Mesenchymal stem cell (in vitro differentiated cells and primary cell): ENCODE measurements at regions not wholly inside any gene's neighbourhood (a gene's known extent, or its start where the extent isn't known, plus 50 kb on each side); places are given as distances from the start of the nearest gene placed in this dataset.

Experiments
- DNase-seq: peaks from one replicate; pipeline ENCODE4 v3.0.0-alpha.2; 2013
- H2AFZ ChIP-seq: one replicate; pipeline ENCODE4 v1.6.1; 2013; ENCODE audit warnings: low read depth, mild to moderate bottlenecking, control low read depth, inconsistent platforms, low read length, moderate library complexity
- H2AK5ac ChIP-seq: 2 replicates; pipeline ENCODE4 v1.6.1; 2013; ENCODE audit warnings: low read length, moderate library complexity, mild to moderate bottlenecking, inconsistent platforms; ENCODE audit not compliant: severe bottlenecking
- H2BK120ac ChIP-seq: one replicate; pipeline ENCODE4 v1.6.1; 2013; ENCODE audit warnings: low read depth, mild to moderate bottlenecking, inconsistent platforms, low read length, moderate library complexity
- H2BK12ac ChIP-seq, 2 experiments: one replicate each; pipeline ENCODE4 v1.6.1; 2013; ENCODE audit warnings: inconsistent platforms in 2 of 2, low read length in 2 of 2, mild to moderate bottlenecking in 2 of 2, moderate library complexity in 2 of 2, control low read depth in 1 of 2
- H2BK15ac ChIP-seq: one replicate; pipeline ENCODE4 v1.6.1; 2013; ENCODE audit warnings: mild to moderate bottlenecking, low read depth, inconsistent platforms; ENCODE audit not compliant: poor library complexity, severe bottlenecking
- H2BK5ac ChIP-seq: 2 replicates; pipeline ENCODE4 v1.6.1; 2013; ENCODE audit warnings: low read depth, mild to moderate bottlenecking, low read length, control low read depth, inconsistent platforms; ENCODE audit not compliant: poor library complexity, severe bottlenecking
- H3K14ac ChIP-seq, 2 experiments: one replicate each; pipeline ENCODE4 v1.6.1; 2013; ENCODE audit warnings: inconsistent platforms in 2 of 2, low read length in 2 of 2, control low read depth in 1 of 2, mild to moderate bottlenecking in 1 of 2, moderate library complexity in 1 of 2
- H3K18ac ChIP-seq, 2 experiments: one replicate each; pipeline ENCODE4 v1.6.1; 2013; ENCODE audit warnings: inconsistent platforms in 2 of 2, low read length in 2 of 2, control low read depth in 1 of 2, low read depth in 1 of 2, mild to moderate bottlenecking in 1 of 2
- H3K23ac ChIP-seq, 2 experiments: one replicate each; pipeline ENCODE4 v1.6.1; 2013; ENCODE audit warnings: inconsistent platforms in 2 of 2, low read length in 2 of 2, mild to moderate bottlenecking in 2 of 2, moderate library complexity in 2 of 2, control low read depth in 1 of 2
- H3K27ac ChIP-seq: 2 replicates; pipeline ENCODE4 v1.5.1; 2013; ENCODE audit warnings: mild to moderate bottlenecking, moderate library complexity, low read length, control low read depth, inconsistent platforms; ENCODE audit not compliant: poor library complexity, severe bottlenecking
- H3K27me3 ChIP-seq, 2 experiments: 2 replicates each; pipeline versions ENCODE4 v1.6.1 to v1.7.0; 2013; ENCODE audit warnings: low read length in 2 of 2, mild to moderate bottlenecking in 2 of 2, moderate library complexity in 2 of 2, control low read depth in 1 of 2, inconsistent platforms in 1 of 2; ENCODE audit not compliant: control insufficient read depth in 1 of 2, insufficient read depth in 1 of 2
- H3K36me3 ChIP-seq, 2 experiments: 2 replicates each; pipeline versions ENCODE4 v1.6.1 to v1.7.0; 2013; ENCODE audit warnings: low read length in 2 of 2, control low read depth in 1 of 2, inconsistent platforms in 1 of 2, low read depth in 1 of 2, mild to moderate bottlenecking in 1 of 2; ENCODE audit not compliant: insufficient read depth in 2 of 2, control insufficient read depth in 1 of 2
- H3K4ac ChIP-seq, 2 experiments: one replicate each; pipeline ENCODE4 v1.6.1; 2013; ENCODE audit warnings: inconsistent platforms in 2 of 2, low read length in 2 of 2, mild to moderate bottlenecking in 2 of 2, moderate library complexity in 2 of 2, control low read depth in 1 of 2, low read depth in 1 of 2
- H3K4me1 ChIP-seq: 2 replicates; pipeline ENCODE4 v1.6.1; 2013; ENCODE audit warnings: low read depth, low read length, control low read depth; ENCODE audit not compliant: control insufficient read depth, insufficient read depth
- H3K4me2 ChIP-seq: 2 replicates; pipeline ENCODE4 v1.6.1; 2013; ENCODE audit warnings: low read length, mild to moderate bottlenecking, inconsistent platforms; ENCODE audit not compliant: poor library complexity, severe bottlenecking
- H3K4me3 ChIP-seq, 2 experiments: 2 replicates each; pipeline versions ENCODE4 v1.5.1 to v1.7.0; 2013; ENCODE audit warnings: low read length in 2 of 2, mild to moderate bottlenecking in 2 of 2, control low read depth in 1 of 2, low read depth in 1 of 2; ENCODE audit not compliant: insufficient read depth in 1 of 2
- H3K79me1 ChIP-seq: replicated peaks from 2 replicates; pipeline ENCODE4 v1.6.1; 2013; ENCODE audit warnings: mild to moderate bottlenecking, control low read depth, low read length, inconsistent platforms; ENCODE audit not compliant: poor library complexity, severe bottlenecking
- H3K9ac ChIP-seq: 2 replicates; pipeline ENCODE4 v1.7.0; 2013; ENCODE audit warnings: mild to moderate bottlenecking, low read length, moderate library complexity
- H3K9me3 ChIP-seq: 2 replicates; pipeline ENCODE4 v1.7.0; 2013; ENCODE audit warnings: mild to moderate bottlenecking, low read length; ENCODE audit not compliant: control insufficient read depth
- H4K8ac ChIP-seq: one replicate; pipeline ENCODE4 v1.6.1; 2013; ENCODE audit warnings: inconsistent platforms, mild to moderate bottlenecking, low read length, moderate library complexity
- H4K91ac ChIP-seq: one replicate; pipeline ENCODE4 v1.6.1; 2013; ENCODE audit warnings: mild to moderate bottlenecking, low read length, inconsistent platforms
- WGBS: methylation state at CpG from one replicate; pipeline ENCODE4 v1.1.7; 2013; ENCODE audit warnings: mixed read lengths; 5-methylcytosine and 5-hydroxymethylcytosine counted together

DNA sequence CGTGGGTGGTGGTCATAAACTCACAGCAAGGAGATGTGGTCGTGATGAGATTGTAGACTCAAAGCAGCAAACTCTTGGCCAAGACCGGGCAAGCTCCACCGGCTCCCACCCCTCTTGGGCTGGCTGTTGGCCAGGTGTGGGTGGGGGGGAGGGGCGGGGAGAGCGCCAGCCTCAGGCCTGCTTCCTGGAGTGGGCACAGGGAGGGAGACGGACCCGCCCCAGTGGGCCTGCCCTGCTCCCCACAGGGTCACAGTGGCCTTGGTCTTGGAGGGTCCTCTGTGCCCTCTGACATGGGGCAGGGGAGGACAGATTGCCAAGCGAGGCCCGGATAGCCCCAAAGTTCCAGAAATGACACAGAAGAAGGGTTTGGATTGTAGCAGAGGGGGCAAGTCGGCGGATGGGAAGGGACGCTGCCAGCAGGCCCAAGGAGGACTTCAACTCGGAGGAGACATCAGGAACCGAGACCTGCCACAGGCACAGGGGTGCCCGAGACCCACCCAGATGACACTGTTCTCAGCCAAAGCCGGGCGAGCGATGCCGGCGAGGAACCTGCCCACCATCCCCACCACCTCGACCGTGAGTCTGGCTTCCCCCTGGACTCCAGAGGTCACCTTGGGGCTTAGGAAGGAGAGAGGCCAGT, 85.4 kb upstream of the ACTRT2 start:
- H3K27me3 ChIP-seq: peaks cover 0 to 16% of the 10 kb centered on the region in 2 experiments
- no peak overlapping the region for H3K14ac ChIP-seq
- H3K4me1 ChIP-seq: no peaks in the 10 kb centered on the region

DNA sequence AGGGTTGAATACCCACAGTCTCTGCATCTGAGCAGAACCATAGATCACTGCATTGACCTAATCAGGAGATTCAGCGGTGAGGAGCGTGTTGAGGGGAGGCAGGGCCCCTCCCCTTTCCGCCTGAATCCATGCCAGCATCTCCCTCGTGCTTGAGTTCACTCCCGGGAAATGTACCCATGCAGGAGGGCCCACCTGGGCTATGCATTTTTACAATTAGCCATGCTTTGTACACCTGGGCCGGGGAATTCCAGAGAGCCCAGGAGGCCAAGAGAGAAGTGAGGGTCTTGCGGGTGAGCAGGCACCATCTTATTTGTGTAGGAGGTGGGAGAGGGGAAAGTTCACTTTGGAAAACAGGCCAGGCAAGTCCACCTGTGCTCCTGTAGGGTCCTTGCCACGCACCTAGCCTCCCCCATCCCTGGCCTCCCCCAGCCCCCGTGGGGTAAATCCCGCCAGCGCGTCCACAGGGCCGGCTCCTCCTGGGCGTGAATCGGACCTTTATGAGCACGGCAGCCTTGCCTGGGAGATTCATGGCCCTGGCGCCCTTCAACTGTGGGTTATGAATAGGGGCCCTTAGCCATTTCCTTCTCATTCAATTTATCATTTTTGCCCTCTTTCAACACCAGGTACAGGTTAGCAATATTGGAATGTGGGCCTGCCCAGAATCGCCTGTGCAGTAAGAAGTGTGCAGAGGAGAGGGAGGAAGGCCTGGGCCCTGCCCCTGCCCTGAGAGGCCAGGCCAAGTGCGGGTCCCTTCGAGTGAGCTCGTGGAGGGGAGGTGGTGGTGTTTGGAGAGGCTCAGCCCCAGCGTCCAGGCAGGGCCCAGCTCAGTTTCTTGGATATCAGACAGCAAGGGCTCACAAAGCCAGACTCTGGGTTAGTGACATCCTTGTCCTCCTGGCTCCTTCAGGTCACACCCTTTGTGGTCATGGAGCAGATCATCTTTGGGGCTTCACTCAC, 84.4 kb upstream of the ACTRT2 start:
- no peak overlapping the region for H2BK120ac ChIP-seq
- no peak overlapping the region for H3K23ac ChIP-seq
- no peak overlapping the region for H2BK15ac ChIP-seq
- H3K4me3 ChIP-seq: no peak overlapping the region
- H3K36me3 ChIP-seq: no peaks in the 10 kb centered on the region
- H3K9me3 ChIP-seq: peaks cover 20% of the 10 kb centered on the region
- no peak overlapping the region for H3K27ac ChIP-seq
- H3K4me1 ChIP-seq: no peaks in the 10 kb centered on the region
- H2BK5ac ChIP-seq: no peak overlapping the region
- no peak overlapping the region for H4K8ac ChIP-seq
- H3K4me2 ChIP-seq: no peak overlapping the region
- no peak overlapping the region for H2AFZ ChIP-seq
- no peak overlapping the region for H2AK5ac ChIP-seq
- H3K14ac ChIP-seq: no peak overlapping the region
- H3K79me1 ChIP-seq: no peaks in the 10 kb centered on the region
- 74% methylated on average over 20 of the region's 22 CpGs for WGBS
- no peak overlapping the region for H3K4ac ChIP-seq
- H3K27me3 ChIP-seq: peaks cover 0 to 7% of the 10 kb centered on the region in 2 experiments
- H4K91ac ChIP-seq: no peak overlapping the region
- no peak overlapping the region for H2BK12ac ChIP-seq
- no peak overlapping the region for H3K18ac ChIP-seq
- H3K9ac ChIP-seq: no peak overlapping the region
- no peak for DNase-seq

More for the DNA sequence above, 85.4 kb upstream of the ACTRT2 start:
- H2BK15ac ChIP-seq: no peak overlapping the region
- H3K18ac ChIP-seq: no peak overlapping the region
- H2BK5ac ChIP-seq: no peak overlapping the region
- no peaks in the 10 kb centered on the region for H3K79me1 ChIP-seq
- H2BK120ac ChIP-seq: no peak overlapping the region
- DNase-seq: no peak
- H3K9ac ChIP-seq: no peak overlapping the region
- no peak overlapping the region for H2AK5ac ChIP-seq
- peaks cover 13% of the 10 kb centered on the region for H3K9me3 ChIP-seq
- H4K8ac ChIP-seq: no peak overlapping the region
- H3K36me3 ChIP-seq: no peaks in the 10 kb centered on the region
- no peak overlapping the region for H2AFZ ChIP-seq
- no peak overlapping the region for H3K23ac ChIP-seq
- H3K4me3 ChIP-seq: no peak overlapping the region
- no peak overlapping the region for H4K91ac ChIP-seq
- no peak overlapping the region for H3K4me2 ChIP-seq
- WGBS: 83% methylated on average over 22 of the region's 23 CpGs
- no peak overlapping the region for H3K4ac ChIP-seq
- no peak overlapping the region for H2BK12ac ChIP-seq
- H3K27ac ChIP-seq: no peak overlapping the region

DNA sequence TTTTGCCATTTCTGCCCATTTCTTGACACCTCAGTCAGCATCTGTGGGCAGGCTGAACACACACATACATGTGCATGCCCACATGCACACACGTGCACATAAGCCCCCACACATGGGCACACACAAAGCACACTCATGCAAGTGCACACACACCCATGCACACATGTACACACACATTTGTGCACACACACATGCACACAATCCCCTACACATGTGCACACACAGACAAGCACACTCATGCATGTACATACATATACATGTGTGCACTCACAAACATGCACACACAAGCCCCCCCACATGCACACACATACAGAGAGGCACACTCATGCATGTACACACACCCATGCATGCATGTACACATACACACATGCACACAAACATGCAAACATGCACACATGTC, 83.5 kb upstream of the ACTRT2 start:
- Histone ChIP-seq H3K27me3 (no peaks in the 10 kb centered on the region), H3K23ac (no peak overlapping the region)
- 32% methylated on average over 1 of the region's 1 CpG for WGBS

DNA sequence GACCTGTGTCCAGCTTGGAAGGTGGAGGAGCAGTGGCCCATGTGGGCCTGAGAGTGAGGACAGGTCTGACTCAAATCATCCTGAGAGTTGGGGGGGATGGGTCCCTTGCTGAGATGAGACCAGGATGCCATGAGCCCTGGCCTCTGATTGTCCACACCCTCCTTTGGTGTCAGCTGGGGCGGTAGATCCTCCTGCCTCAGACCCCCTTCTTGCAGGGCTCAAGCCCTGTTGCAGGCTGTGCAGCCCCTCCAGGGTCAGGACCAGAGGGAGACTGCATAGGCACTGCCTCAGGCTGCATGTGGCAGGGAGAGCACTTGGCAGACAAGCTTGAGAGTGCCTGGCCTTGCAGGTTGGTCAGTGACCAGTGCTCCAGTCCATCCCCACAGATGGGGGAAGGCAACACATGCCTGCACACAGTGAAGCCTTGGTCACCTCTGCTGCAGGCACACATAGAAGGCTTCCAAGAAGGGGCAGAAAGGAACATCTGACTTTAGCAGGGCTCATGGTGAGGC, 82.2 kb upstream of the ACTRT2 start:
- WGBS: 54% methylated on average over 1 of the region's 1 CpG

More for the DNA sequence above, 83.5 kb upstream of the ACTRT2 start:
- H3K9me3 ChIP-seq: peaks cover 21% of the 10 kb centered on the region
- H4K91ac ChIP-seq: no peak overlapping the region
- no peak overlapping the region for H3K4me2 ChIP-seq
- H3K18ac ChIP-seq: no peak overlapping the region
- H2BK120ac ChIP-seq: no peak overlapping the region
- no peak overlapping the region for H3K14ac ChIP-seq
- no peak overlapping the region for H2BK12ac ChIP-seq
- H3K36me3 ChIP-seq: no peaks in the 10 kb centered on the region
- no peak overlapping the region for H3K4me3 ChIP-seq
- H3K4me1 ChIP-seq: no peaks in the 10 kb centered on the region
- H2AK5ac ChIP-seq: no peak overlapping the region
- no peak overlapping the region for H2BK15ac ChIP-seq
- no peak for DNase-seq
- no peaks in the 10 kb centered on the region for H3K79me1 ChIP-seq
- no peak overlapping the region for H2BK5ac ChIP-seq
- no peak overlapping the region for H3K27ac ChIP-seq
- H2AFZ ChIP-seq: no peak overlapping the region
- H4K8ac ChIP-seq: no peak overlapping the region
- no peak overlapping the region for H3K4ac ChIP-seq
- no peak overlapping the region for H3K9ac ChIP-seq

More for the DNA sequence above, 82.2 kb upstream of the ACTRT2 start:
- Histone ChIP-seq H3K36me3 (no peaks in the 10 kb centered on the region), H4K8ac (no peak overlapping the region), H3K4me3 (no peak overlapping the region), H3K4me2 (no peak overlapping the region), H4K91ac (no peak overlapping the region), H2AK5ac (no peak overlapping the region), H3K14ac (no peak overlapping the region), H3K4ac (no peak overlapping the region), H3K9ac (no peak overlapping the region), H3K9me3 (peaks cover 23% of the 10 kb centered on the region), H2BK5ac (no peak overlapping the region), H2BK12ac (no peak overlapping the region), H2BK15ac (no peak overlapping the region), H2AFZ (no peak overlapping the region), H3K4me1 (no peaks in the 10 kb centered on the region), H3K79me1 (no peaks in the 10 kb centered on the region), H3K27me3 (no peaks in the 10 kb centered on the region), H2BK120ac (no peak overlapping the region), H3K27ac (no peak overlapping the region), H3K18ac (no peak overlapping the region), H3K23ac (no peak overlapping the region)
- DNase-seq: no peak
